ENCODE measurements at regions not wholly inside any gene's neighbourhood (a gene's known extent, or its start where the extent isn't known, plus 50 kb on each side); places are given as distances from the start of the nearest gene placed in this dataset.

DNA sequence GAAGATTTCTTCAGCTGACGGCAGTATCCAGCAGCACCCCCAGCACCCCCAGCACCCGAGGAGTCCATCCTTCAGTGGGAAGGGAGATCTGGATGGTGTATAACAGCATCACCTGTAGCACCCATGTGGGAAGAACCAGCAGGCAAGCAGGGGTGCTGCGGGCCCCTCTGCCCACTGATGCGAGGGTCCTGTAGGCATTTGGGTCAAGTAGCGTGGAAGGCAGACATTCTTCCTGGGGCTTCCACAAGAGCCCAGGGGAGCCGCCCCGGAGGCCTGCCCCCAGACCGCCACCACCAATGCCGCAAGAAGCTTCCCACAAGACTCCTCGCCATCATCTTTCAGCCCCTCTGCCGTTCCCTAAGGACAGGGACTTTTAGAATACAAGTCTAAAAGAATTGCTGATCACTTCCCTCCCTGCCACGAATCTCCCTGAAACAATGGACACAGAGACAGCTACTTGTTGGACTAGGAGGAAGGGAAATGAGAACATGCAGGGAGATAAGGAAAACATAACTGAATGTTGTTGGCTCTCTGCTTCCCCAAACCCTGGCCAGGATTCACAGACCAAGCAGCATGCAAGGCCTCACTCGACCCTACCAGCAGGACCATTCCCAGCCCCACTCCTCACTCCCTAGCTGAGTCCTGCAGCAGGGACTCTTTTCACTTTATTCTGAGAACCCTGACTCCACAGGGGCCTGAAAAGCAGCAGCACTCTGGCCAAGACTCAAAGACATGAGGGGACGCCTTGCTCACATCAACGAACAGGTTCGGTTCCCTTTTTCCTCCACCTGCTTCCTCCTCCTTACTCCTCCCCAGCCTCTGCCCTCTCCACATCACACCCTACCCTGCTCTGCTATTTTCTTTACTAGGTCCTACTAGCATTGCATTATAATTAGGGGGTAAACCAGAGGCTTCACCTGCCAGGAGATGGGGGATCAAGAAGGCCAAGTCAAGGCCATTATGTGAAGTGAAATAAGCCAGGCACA lies 164.5 kb downstream of the HERPUD2 start:
- Histone ChIP-seq H3K9ac (ENCODE audit: low read length) (no peak overlapping the region), H3K79me2 (ENCODE audit: insufficient read depth, low read length) (no peaks in the 10 kb centered on the region), H4K20me1 (ENCODE audit: low read depth, low read length) (no peaks in the 10 kb centered on the region), H3K9me2 (replicated peaks; ENCODE audit: insufficient read depth, low read length) (no peaks in the 10 kb centered on the region), H3K4me2 (ENCODE audit: low read depth, low read length, poor library complexity, severe bottlenecking) (no peak overlapping the region), H3K9me3 (ENCODE audit: insufficient read depth, low read length) (no peaks in the 10 kb centered on the region), H3K27me3 (ENCODE audit: low read length) (no peaks in the 10 kb centered on the region), H3K36me3 (ENCODE audit: low read length) (no peaks in the 10 kb centered on the region), H2AFZ (ENCODE audit: low read depth, low read length, severe bottlenecking) (no peak overlapping the region), H3K27ac (ENCODE audit: low read depth, low read length) (no peak overlapping the region), H3F3A (ENCODE audit: insufficient read depth) (no peaks in the 10 kb centered on the region), H3K4me3 (ENCODE audit: insufficient read depth, low read length, poor library complexity, severe bottlenecking) (no peak overlapping the region)
- TF ChIP-seq EZH2phosphoT487 (conservative IDR thresholded peaks at IDR 0.05; ENCODE audit: low read length): no peak
- TF ChIP-seq, protein P1, sequence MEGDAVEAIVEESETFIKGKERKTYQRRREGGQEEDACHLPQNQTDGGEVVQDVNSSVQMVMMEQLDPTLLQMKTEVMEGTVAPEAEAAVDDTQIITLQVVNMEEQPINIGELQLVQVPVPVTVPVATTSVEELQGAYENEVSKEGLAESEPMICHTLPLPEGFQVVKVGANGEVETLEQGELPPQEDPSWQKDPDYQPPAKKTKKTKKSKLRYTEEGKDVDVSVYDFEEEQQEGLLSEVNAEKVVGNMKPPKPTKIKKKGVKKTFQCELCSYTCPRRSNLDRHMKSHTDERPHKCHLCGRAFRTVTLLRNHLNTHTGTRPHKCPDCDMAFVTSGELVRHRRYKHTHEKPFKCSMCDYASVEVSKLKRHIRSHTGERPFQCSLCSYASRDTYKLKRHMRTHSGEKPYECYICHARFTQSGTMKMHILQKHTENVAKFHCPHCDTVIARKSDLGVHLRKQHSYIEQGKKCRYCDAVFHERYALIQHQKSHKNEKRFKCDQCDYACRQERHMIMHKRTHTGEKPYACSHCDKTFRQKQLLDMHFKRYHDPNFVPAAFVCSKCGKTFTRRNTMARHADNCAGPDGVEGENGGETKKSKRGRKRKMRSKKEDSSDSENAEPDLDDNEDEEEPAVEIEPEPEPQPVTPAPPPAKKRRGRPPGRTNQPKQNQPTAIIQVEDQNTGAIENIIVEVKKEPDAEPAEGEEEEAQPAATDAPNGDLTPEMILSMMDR (IDR thresholded peaks at IDR 0.05; ENCODE audit: insufficient read depth, low read length, poor library complexity, severe bottlenecking): no peak

DNA sequence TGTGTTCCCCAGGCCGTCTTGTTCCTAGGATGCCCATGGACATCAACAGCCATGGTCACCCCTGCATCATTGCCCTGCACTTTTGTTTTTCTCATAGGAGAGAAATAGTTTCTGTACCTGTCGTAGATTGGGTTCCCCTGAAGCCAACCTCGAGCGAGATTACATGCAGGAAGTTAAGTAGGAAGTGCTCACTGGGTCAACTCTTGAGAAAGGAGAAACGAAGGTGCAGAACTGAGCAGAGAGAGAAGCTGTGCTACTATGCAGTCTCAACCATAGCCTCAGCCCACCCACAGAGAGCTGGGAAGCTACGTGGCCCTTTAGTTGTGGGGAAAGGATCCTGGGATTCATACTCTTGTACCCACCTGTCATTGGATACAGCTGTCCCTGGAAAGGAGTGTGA lies 165.2 kb downstream of the HERPUD2 start:
- H3K36me3 ChIP-seq (ENCODE audit: low read length): no peaks in the 10 kb centered on the region
- no peaks in the 10 kb centered on the region for H3K79me2 ChIP-seq (ENCODE audit: insufficient read depth, low read length)

GRCh38 chr7:35528381-35528977 lies 166.5 kb downstream of the HERPUD2 start:
- H3K9ac ChIP-seq (ENCODE audit: low read length): no peak overlapping the region
- no peak overlapping the region for H2AFZ ChIP-seq (ENCODE audit: low read depth, low read length, severe bottlenecking)
- H3K9me3 ChIP-seq (ENCODE audit: insufficient read depth, low read length): no peaks in the 10 kb centered on the region
- H3K9me2 ChIP-seq (replicated peaks; ENCODE audit: insufficient read depth, low read length): no peaks in the 10 kb centered on the region
- no peak for TF ChIP-seq EZH2phosphoT487 (conservative IDR thresholded peaks at IDR 0.05; ENCODE audit: low read length)
- TF ChIP-seq, protein P1 (IDR thresholded peaks at IDR 0.05; ENCODE audit: insufficient read depth, low read length, poor library complexity, severe bottlenecking): no peak
- H3F3A ChIP-seq (ENCODE audit: insufficient read depth): no peaks in the 10 kb centered on the region
- H4K20me1 ChIP-seq (ENCODE audit: low read depth, low read length): no peaks in the 10 kb centered on the region
- no peaks in the 10 kb centered on the region for H3K36me3 ChIP-seq (ENCODE audit: low read length)
- H3K79me2 ChIP-seq (ENCODE audit: insufficient read depth, low read length): no peaks in the 10 kb centered on the region
- H3K4me2 ChIP-seq (ENCODE audit: low read depth, low read length, poor library complexity, severe bottlenecking): no peak overlapping the region
- no peak overlapping the region for H3K27ac ChIP-seq (ENCODE audit: low read depth, low read length)
- no peaks in the 10 kb centered on the region for H3K27me3 ChIP-seq (ENCODE audit: low read length)
- no peak overlapping the region for H3K4me3 ChIP-seq (ENCODE audit: insufficient read depth, low read length, poor library complexity, severe bottlenecking)

More for the DNA sequence above, 165.2 kb downstream of the HERPUD2 start:
- H3F3A ChIP-seq (ENCODE audit: insufficient read depth): no peaks in the 10 kb centered on the region
- H3K27me3 ChIP-seq (ENCODE audit: low read length): no peaks in the 10 kb centered on the region
- no peaks in the 10 kb centered on the region for H4K20me1 ChIP-seq (ENCODE audit: low read depth, low read length)
- H3K4me3 ChIP-seq (ENCODE audit: insufficient read depth, low read length, poor library complexity, severe bottlenecking): no peak overlapping the region
- no peak overlapping the region for H3K27ac ChIP-seq (ENCODE audit: low read depth, low read length)
- TF ChIP-seq, protein P1 (IDR thresholded peaks at IDR 0.05; ENCODE audit: insufficient read depth, low read length, poor library complexity, severe bottlenecking): no peak
- TF ChIP-seq EZH2phosphoT487 (conservative IDR thresholded peaks at IDR 0.05; ENCODE audit: low read length): no peak
- no peaks in the 10 kb centered on the region for H3K9me2 ChIP-seq (replicated peaks; ENCODE audit: insufficient read depth, low read length)
- H3K9ac ChIP-seq (ENCODE audit: low read length): no peak overlapping the region
- no peak overlapping the region for H3K4me2 ChIP-seq (ENCODE audit: low read depth, low read length, poor library complexity, severe bottlenecking)
- H3K9me3 ChIP-seq (ENCODE audit: insufficient read depth, low read length): no peaks in the 10 kb centered on the region
- H2AFZ ChIP-seq (ENCODE audit: low read depth, low read length, severe bottlenecking): no peak overlapping the region

Data from SU-DHL-6 (cell line).